Neural progenitor cell (in vitro differentiated cells): ENCODE measurements at regions not wholly inside any gene's neighbourhood (a gene's known extent, or its start where the extent isn't known, plus 50 kb on each side); places are given as distances from the start of the nearest gene placed in this dataset.

Experiments
- EZH2 ChIP-seq: fragments of 200-600 bp; sonication (generic); IDR thresholded peaks from 2 replicates; pipeline ENCODE4 v1.6.1; 2017; ENCODE audit warnings: antibody characterized with exemption, mild to moderate bottlenecking, moderate library complexity
- EZH2phosphoT487 ChIP-seq: fragments of 200-600 bp; sonication (generic); IDR thresholded peaks from 2 replicates; pipeline ENCODE4 v1.6.1; 2017; ENCODE audit warnings: antibody characterized with exemption
- TF ChIP-seq, protein P1 (sequence below): fragments of 200-600 bp; sonication (generic); IDR thresholded peaks from 2 replicates; pipeline ENCODE4 v1.5.1; 2017; ENCODE audit warnings: antibody characterized with exemption, mild to moderate bottlenecking

DNA sequence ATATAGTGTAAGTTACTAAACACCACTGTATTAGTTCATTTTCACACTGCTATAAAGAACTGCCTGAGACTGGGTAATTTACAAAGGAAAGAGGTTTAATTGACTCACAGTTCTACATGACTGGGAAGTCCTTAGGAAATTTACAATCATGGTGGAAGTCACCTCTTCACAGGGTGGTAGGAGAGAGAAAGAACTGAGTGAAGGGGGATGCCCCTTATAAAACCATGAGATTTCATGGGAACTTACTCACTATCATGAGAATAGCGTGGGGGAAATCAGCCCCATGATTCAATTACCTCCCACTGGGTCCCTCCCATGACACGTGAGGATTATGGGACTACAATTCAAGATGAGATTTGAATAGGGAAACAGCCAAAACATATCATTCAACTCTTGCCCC is 618.0 kb downstream of the NYAP2 start:
- TF ChIP-seq, protein P1, sequence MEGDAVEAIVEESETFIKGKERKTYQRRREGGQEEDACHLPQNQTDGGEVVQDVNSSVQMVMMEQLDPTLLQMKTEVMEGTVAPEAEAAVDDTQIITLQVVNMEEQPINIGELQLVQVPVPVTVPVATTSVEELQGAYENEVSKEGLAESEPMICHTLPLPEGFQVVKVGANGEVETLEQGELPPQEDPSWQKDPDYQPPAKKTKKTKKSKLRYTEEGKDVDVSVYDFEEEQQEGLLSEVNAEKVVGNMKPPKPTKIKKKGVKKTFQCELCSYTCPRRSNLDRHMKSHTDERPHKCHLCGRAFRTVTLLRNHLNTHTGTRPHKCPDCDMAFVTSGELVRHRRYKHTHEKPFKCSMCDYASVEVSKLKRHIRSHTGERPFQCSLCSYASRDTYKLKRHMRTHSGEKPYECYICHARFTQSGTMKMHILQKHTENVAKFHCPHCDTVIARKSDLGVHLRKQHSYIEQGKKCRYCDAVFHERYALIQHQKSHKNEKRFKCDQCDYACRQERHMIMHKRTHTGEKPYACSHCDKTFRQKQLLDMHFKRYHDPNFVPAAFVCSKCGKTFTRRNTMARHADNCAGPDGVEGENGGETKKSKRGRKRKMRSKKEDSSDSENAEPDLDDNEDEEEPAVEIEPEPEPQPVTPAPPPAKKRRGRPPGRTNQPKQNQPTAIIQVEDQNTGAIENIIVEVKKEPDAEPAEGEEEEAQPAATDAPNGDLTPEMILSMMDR = no peak
- no peak for TF ChIP-seq EZH2
- no peak for TF ChIP-seq EZH2phosphoT487
